Ectodermal cell (in vitro differentiated cells): ENCODE measurements at regions not wholly inside any gene's neighbourhood (a gene's known extent, or its start where the extent isn't known, plus 50 kb on each side); places are given as distances from the start of the nearest gene placed in this dataset.

Source experiments
- H3K27ac ChIP-seq: 2 replicates; pipeline ENCODE4 v1.7.0; 2013; ENCODE audit warnings: mild to moderate bottlenecking, low read depth, low read length; ENCODE audit not compliant: insufficient read depth, poor library complexity, severe bottlenecking
- H3K27me3 ChIP-seq: 2 replicates; pipeline ENCODE4 v1.7.0; 2013; ENCODE audit warnings: mild to moderate bottlenecking, low read length; ENCODE audit not compliant: insufficient read depth, control insufficient read depth, poor library complexity, severe bottlenecking
- H3K36me3 ChIP-seq: one replicate; pipeline ENCODE4 v1.7.0; 2013; ENCODE audit warnings: low read length; ENCODE audit not compliant: control insufficient read depth, insufficient read depth
- H3K4me1 ChIP-seq: one replicate; pipeline ENCODE4 v1.7.0; 2013; ENCODE audit warnings: low read length; ENCODE audit not compliant: control insufficient read depth, insufficient read depth
- H3K4me3 ChIP-seq: 2 replicates; pipeline ENCODE4 v1.7.0; 2013; ENCODE audit warnings: low read depth, low read length, control low read depth; ENCODE audit not compliant: insufficient read depth
- H3K9me3 ChIP-seq: 2 replicates; pipeline ENCODE4 v1.7.0; 2013; ENCODE audit warnings: mild to moderate bottlenecking, low read length, moderate library complexity; ENCODE audit not compliant: control insufficient read depth
- WGBS, 2 experiments: methylation state at CpG; one replicate each; pipeline ENCODE4 v1.1.7; 2013; ENCODE audit warnings: missing lambda C conversion rate in 2 of 2; 5-methylcytosine and 5-hydroxymethylcytosine counted together

GRCh38 chr7:51521054-51521453 lies 204.4 kb upstream of the COBL start:
- H3K27ac ChIP-seq: no peak overlapping the region
- H3K4me3 ChIP-seq: no peak overlapping the region
- no peaks in the 10 kb centered on the region for H3K27me3 ChIP-seq
- H3K9me3 ChIP-seq: no peaks in the 10 kb centered on the region
- H3K4me1 ChIP-seq: peaks cover 6% of the 10 kb centered on the region
- H3K36me3 ChIP-seq: no peaks in the 10 kb centered on the region
- 83 to 89% methylated on average over 6 of the region's 6 CpGs for WGBS, 2 experiments

GRCh38 chr7:51518646-51519045 lies 202.0 kb upstream of the COBL start:
- Histone ChIP-seq H3K36me3 (no peaks in the 10 kb centered on the region), H3K27ac (no peak overlapping the region), H3K4me3 (no peak overlapping the region), H3K4me1 (peaks cover 6% of the 10 kb centered on the region), H3K9me3 (no peaks in the 10 kb centered on the region), H3K27me3 (no peaks in the 10 kb centered on the region)
- 89 to 95% methylated on average over 4 of the region's 4 CpGs for WGBS, 2 experiments

- H3K4me1 ChIP-seq: peaks cover 5% of the 10 kb centered on the region
- WGBS, 2 experiments: 85 to 88% methylated on average over 4 of the region's 4 CpGs
- H3K9me3 ChIP-seq: no peaks in the 10 kb centered on the region
- H3K27me3 ChIP-seq: no peaks in the 10 kb centered on the region
- no peak overlapping the region for H3K4me3 ChIP-seq
- H3K36me3 ChIP-seq: no peaks in the 10 kb centered on the region
- no peak overlapping the region for H3K27ac ChIP-seq
Measured at GRCh38 chr7:51517187-51517586, 200.6 kb upstream of the COBL start.

- Histone ChIP-seq H3K36me3 (no peaks in the 10 kb centered on the region), H3K4me1 (no peaks in the 10 kb centered on the region), H3K4me3 (no peak overlapping the region), H3K27ac (no peak overlapping the region), H3K9me3 (no peaks in the 10 kb centered on the region), H3K27me3 (no peaks in the 10 kb centered on the region)
- WGBS, 2 experiments: 87 to 89% methylated on average over 5 of the region's 5 CpGs
Measured at GRCh38 chr7:51501620-51502019, 185.0 kb upstream of the COBL start.

- H3K36me3 ChIP-seq: no peaks in the 10 kb centered on the region
- no peak overlapping the region for H3K27ac ChIP-seq
- WGBS, 2 experiments: 87 to 89% methylated on average over 2 of the region's 2 CpGs
- H3K4me1 ChIP-seq: peaks cover 4% of the 10 kb centered on the region
- H3K9me3 ChIP-seq: no peaks in the 10 kb centered on the region
- H3K4me3 ChIP-seq: no peak overlapping the region
- no peaks in the 10 kb centered on the region for H3K27me3 ChIP-seq
Measured at GRCh38 chr7:51482976-51483375, 166.4 kb upstream of the COBL start.

- no peaks in the 10 kb centered on the region for H3K36me3 ChIP-seq
- no peaks in the 10 kb centered on the region for H3K9me3 ChIP-seq
- no peak overlapping the region for H3K4me3 ChIP-seq
- no peak overlapping the region for H3K27ac ChIP-seq
- H3K27me3 ChIP-seq: no peaks in the 10 kb centered on the region
- H3K4me1 ChIP-seq: peaks cover 4% of the 10 kb centered on the region
- WGBS, 2 experiments: 86 to 98% methylated on average over 2 to 3 of the region's 3 CpGs
Measured at GRCh38 chr7:51481421-51481820, 164.8 kb upstream of the COBL start.

- no peaks in the 10 kb centered on the region for H3K36me3 ChIP-seq
- 94 to 95% methylated on average over 17 of the region's 17 CpGs for WGBS, 2 experiments
- no peaks in the 10 kb centered on the region for H3K27me3 ChIP-seq
- H3K4me1 ChIP-seq: no peaks in the 10 kb centered on the region
- H3K9me3 ChIP-seq: no peaks in the 10 kb centered on the region
- no peak overlapping the region for H3K4me3 ChIP-seq
- H3K27ac ChIP-seq: no peak overlapping the region
Measured at GRCh38 chr7:51477819-51478218, 161.2 kb upstream of the COBL start.

- H3K27me3 ChIP-seq: no peaks in the 10 kb centered on the region
- H3K27ac ChIP-seq: no peak overlapping the region
- H3K9me3 ChIP-seq: no peaks in the 10 kb centered on the region
- H3K4me1 ChIP-seq: no peaks in the 10 kb centered on the region
- H3K36me3 ChIP-seq: no peaks in the 10 kb centered on the region
- WGBS, 2 experiments: 93 to 94% methylated on average over 8 of the region's 8 CpGs
- H3K4me3 ChIP-seq: no peak overlapping the region
Measured at GRCh38 chr7:51477323-51477722, 160.7 kb upstream of the COBL start.

GRCh38 chr7:51476026-51476425 lies 159.4 kb upstream of the COBL start:
- no peaks in the 10 kb centered on the region for H3K9me3 ChIP-seq
- WGBS, 2 experiments: 92% methylated on average over 13 of the region's 13 CpGs
- H3K4me3 ChIP-seq: no peak overlapping the region
- no peaks in the 10 kb centered on the region for H3K36me3 ChIP-seq
- H3K4me1 ChIP-seq: no peaks in the 10 kb centered on the region
- H3K27me3 ChIP-seq: no peaks in the 10 kb centered on the region
- no peak overlapping the region for H3K27ac ChIP-seq

GRCh38 chr7:51472873-51473272 lies 156.3 kb upstream of the COBL start:
- no peak overlapping the region for H3K27ac ChIP-seq
- H3K4me3 ChIP-seq: no peak overlapping the region
- H3K4me1 ChIP-seq: no peaks in the 10 kb centered on the region
- no peaks in the 10 kb centered on the region for H3K9me3 ChIP-seq
- no peaks in the 10 kb centered on the region for H3K36me3 ChIP-seq
- WGBS, 2 experiments: 96% methylated on average over 6 of the region's 6 CpGs
- no peaks in the 10 kb centered on the region for H3K27me3 ChIP-seq

GRCh38 chr7:51471981-51472296 lies 155.3 kb upstream of the COBL start:
- Histone ChIP-seq H3K9me3 (no peaks in the 10 kb centered on the region), H3K36me3 (no peaks in the 10 kb centered on the region), H3K27ac (no peak overlapping the region), H3K4me3 (no peak overlapping the region), H3K4me1 (no peaks in the 10 kb centered on the region), H3K27me3 (no peaks in the 10 kb centered on the region)
- WGBS, 2 experiments: 66 to 67% methylated on average over 11 of the region's 11 CpGs
